IMR-90 (cell line): ENCODE measurements at regions not wholly inside any gene's neighbourhood (a gene's known extent, or its start where the extent isn't known, plus 50 kb on each side); places are given as distances from the start of the nearest gene placed in this dataset.

Source experiments
- ATAC-seq: fragments of 200-7000 bp; cut with Tn5 transposase; 2 replicates; pipeline ENCODE4 v1.9.1; 2020; ENCODE audit warnings: low read depth, mild to moderate bottlenecking, moderate library complexity
- BruUV-seq: library from RNA; stranded (reverse); fragments of 400-500 nt; replicated peaks from 2 replicates; lab custom pipeline; 2021; lab: Mats Ljungman, UMichigan
- CTCF ChIA-PET: fragments of 300-600 bp; formaldehyde crosslinking; extraction: SDS; loops from one replicate; lab custom pipeline; 2021; ENCODE audit warnings: antibody characterized with exemption; lab: Yijun Ruan, JAX
- POLR2A ChIA-PET: fragments of 300-600 bp; sonication (Branson Sonifier 250); formaldehyde crosslinking; loops from one replicate; lab custom pipeline; 2022; ENCODE audit warnings: antibody characterized with exemption; ENCODE audit not compliant: unreplicated experiment; lab: Charles Lee
- DNase-seq: peaks from one replicate; pipeline ENCODE4 v3.0.0; 2013
- H2AFZ ChIP-seq: replicated peaks from 2 replicates; pipeline ENCODE3; 2013; ENCODE audit warnings: low read length, mild to moderate bottlenecking; ENCODE audit not compliant: poor library complexity
- H2AK5ac ChIP-seq: 2 replicates; pipeline ENCODE4 v1.6.1; 2013; ENCODE audit warnings: low read depth, low read length, inconsistent platforms
- H2AK9ac ChIP-seq: replicated peaks from 2 replicates; pipeline ENCODE3; 2013; ENCODE audit warnings: mild to moderate bottlenecking, low read depth, low read length, moderate library complexity; ENCODE audit not compliant: poor library complexity
- H2BK120ac ChIP-seq: 2 replicates; pipeline ENCODE4 v1.6.1; 2013; ENCODE audit warnings: low read depth, low read length, inconsistent platforms
- H2BK15ac ChIP-seq: 3 replicates; pipeline ENCODE4 v1.6.1; 2013; ENCODE audit warnings: low read depth, low read length, inconsistent platforms
- H2BK20ac ChIP-seq: 2 replicates; pipeline ENCODE4 v1.6.1; 2013; ENCODE audit warnings: low read depth, mild to moderate bottlenecking, inconsistent platforms, low read length, moderate library complexity
- H2BK5ac ChIP-seq: 2 replicates; pipeline ENCODE4 v1.6.1; 2013; ENCODE audit warnings: mild to moderate bottlenecking, low read depth, low read length, inconsistent platforms; ENCODE audit not compliant: poor library complexity, severe bottlenecking
- H3K14ac ChIP-seq: replicated peaks from 2 replicates; pipeline ENCODE4 v1.6.1; 2013; ENCODE audit warnings: low read depth, low read length, inconsistent platforms
- H3K18ac ChIP-seq: 2 replicates; pipeline ENCODE4 v1.6.1; 2013; ENCODE audit warnings: low read depth, low read length, control low read depth
- H3K23ac ChIP-seq: 2 replicates; pipeline ENCODE4 v1.6.1; 2013; ENCODE audit warnings: low read depth, low read length, inconsistent platforms
- H3K27ac ChIP-seq: 2 replicates; pipeline ENCODE4 v1.5.1; 2013; ENCODE audit warnings: mild to moderate bottlenecking, control low read depth, low read length; ENCODE audit not compliant: insufficient read depth
- H3K27me3 ChIP-seq: 2 replicates; pipeline ENCODE4 v1.6.1; 2013; ENCODE audit warnings: low read length; ENCODE audit not compliant: control insufficient read depth, insufficient read depth
- H3K36me3 ChIP-seq: 2 replicates; pipeline ENCODE4 v1.6.1; 2013; ENCODE audit warnings: low read length, mixed read lengths; ENCODE audit not compliant: control insufficient read depth, insufficient read depth
- H3K4ac ChIP-seq: 2 replicates; pipeline ENCODE4 v1.6.1; 2013; ENCODE audit warnings: low read depth, low read length, inconsistent platforms
- H3K4me1 ChIP-seq: 2 replicates; pipeline ENCODE4 v1.6.1; 2013; ENCODE audit warnings: low read length, mixed read lengths; ENCODE audit not compliant: control insufficient read depth, insufficient read depth
- H3K4me2 ChIP-seq: 2 replicates; pipeline ENCODE4 v1.6.1; 2013; ENCODE audit warnings: low read depth, mild to moderate bottlenecking, control low read depth, low read length, moderate library complexity
- H3K4me3 ChIP-seq: 2 replicates; pipeline ENCODE4 v1.5.1; 2013; ENCODE audit warnings: low read depth, mild to moderate bottlenecking, control low read depth, low read length, moderate library complexity; ENCODE audit not compliant: insufficient read depth
- H3K56ac ChIP-seq: 2 replicates; pipeline ENCODE4 v1.6.1; 2013; ENCODE audit warnings: low read length, inconsistent platforms; ENCODE audit not compliant: insufficient read depth; ENCODE audit errors: extremely low read depth
- H3K79me1 ChIP-seq, 2 experiments: 2 replicates each; pipeline ENCODE4 v1.6.1; 2013; ENCODE audit warnings: low read length in 2 of 2, inconsistent platforms in 1 of 2, low read depth in 1 of 2
- H3K9ac ChIP-seq: 2 replicates; pipeline ENCODE4 v1.6.1; 2013; ENCODE audit warnings: low read depth, low read length, control low read depth
- H3K9me1 ChIP-seq: 2 replicates; pipeline ENCODE4 v1.6.1; 2013; ENCODE audit warnings: low read length, inconsistent platforms; ENCODE audit not compliant: insufficient read depth
- H3K9me3 ChIP-seq: 2 replicates; pipeline ENCODE4 v1.6.1; 2013; ENCODE audit warnings: low read length; ENCODE audit not compliant: control insufficient read depth, insufficient read depth
- H4K20me1 ChIP-seq: 2 replicates; pipeline ENCODE4 v1.6.1; 2013; ENCODE audit warnings: low read length, inconsistent platforms; ENCODE audit not compliant: insufficient read depth
- H4K5ac ChIP-seq: 2 replicates; pipeline ENCODE4 v1.6.1; 2013; ENCODE audit warnings: mild to moderate bottlenecking, low read depth, low read length, control low read depth
- H4K8ac ChIP-seq, 2 experiments: 2 replicates each; pipeline ENCODE4 v1.6.1; 2013; ENCODE audit warnings: low read depth in 2 of 2, low read length in 2 of 2, control low read depth in 1 of 2, inconsistent platforms in 1 of 2
- H4K91ac ChIP-seq: 2 replicates; pipeline ENCODE4 v1.6.1; 2013; ENCODE audit warnings: low read depth, low read length, inconsistent platforms; ENCODE audit not compliant: insufficient read depth
- CEBPB ChIP-seq: IDR thresholded peaks from 2 replicates; pipeline ENCODE4 v1.6.1; 2012; ENCODE audit warnings: low read depth, low read length, improper control_type of control experiment
- MAZ ChIP-seq: IDR thresholded peaks from 2 replicates; pipeline ENCODE4 v1.6.1; 2012; ENCODE audit warnings: low read depth, mild to moderate bottlenecking, low read length, improper control_type of control experiment, moderate library complexity, borderline replicate concordance
- MXI1 ChIP-seq: IDR thresholded peaks from 2 replicates; pipeline ENCODE4 v1.6.1; 2012; ENCODE audit warnings: low read depth, mild to moderate bottlenecking, low read length, moderate library complexity, borderline replicate concordance
- NFE2L2 ChIP-seq: fragments of 150-350 bp; IDR thresholded peaks from 2 replicates; pipeline ENCODE4 v1.6.1; 2016; ENCODE audit warnings: low read depth, mild to moderate bottlenecking, low read length
- POLR2A ChIP-seq: IDR thresholded peaks from 2 replicates; pipeline ENCODE4 v1.6.1; 2012; ENCODE audit warnings: mild to moderate bottlenecking, low read depth, low read length
- RFX5 ChIP-seq: IDR thresholded peaks from 2 replicates; pipeline ENCODE4 v1.8.0; 2012; ENCODE audit warnings: low read depth, mild to moderate bottlenecking, low read length, moderate library complexity
- SMC3 ChIP-seq: fragments of 150-350 bp; IDR thresholded peaks from 2 replicates; pipeline ENCODE4 v1.6.1; 2016; ENCODE audit warnings: low read depth, mild to moderate bottlenecking, antibody characterized with exemption, low read length, moderate library complexity
- WGBS, 2 experiments: methylation state at CpG; one replicate each; pipeline versions ENCODE4 v1.1.5 to v1.1.7; 2013; ENCODE audit warnings: missing lambda C conversion rate in 2 of 2; ENCODE audit not compliant: insufficient read length in 1 of 2; ENCODE audit errors: extremely low coverage in 2 of 2; 5-methylcytosine and 5-hydroxymethylcytosine counted together
- dilution Hi-C: fragments of 300-500 bp; cut with HindIII; formaldehyde crosslinking; loops from one replicate; pipeline ENCODE4 v1.14.3; 2018; ENCODE audit warnings: low sequenced_read_pairs; ENCODE audit not compliant: unreplicated experiment
- in situ Hi-C: fragments of 300-500 bp; cut with MboI; formaldehyde crosslinking; loops from 3 replicates; pipeline ENCODE4 v1.14.3; 2019; ENCODE audit warnings: low sequenced_read_pairs, inconsistent platforms, mixed read lengths
- intact Hi-C: fragments of 100-400 bp; cut with micrococcal nuclease; formaldehyde crosslinking; loops from 2 replicates; pipeline ENCODE4 v1.10.0; 2022
- TF ChIP-seq, protein P1 (sequence below): fragments of 150-350 bp; IDR thresholded peaks from 2 replicates; pipeline ENCODE4 v1.6.1; 2016; ENCODE audit warnings: low read depth, mild to moderate bottlenecking, low read length, moderate library complexity, borderline replicate concordance

DNA sequence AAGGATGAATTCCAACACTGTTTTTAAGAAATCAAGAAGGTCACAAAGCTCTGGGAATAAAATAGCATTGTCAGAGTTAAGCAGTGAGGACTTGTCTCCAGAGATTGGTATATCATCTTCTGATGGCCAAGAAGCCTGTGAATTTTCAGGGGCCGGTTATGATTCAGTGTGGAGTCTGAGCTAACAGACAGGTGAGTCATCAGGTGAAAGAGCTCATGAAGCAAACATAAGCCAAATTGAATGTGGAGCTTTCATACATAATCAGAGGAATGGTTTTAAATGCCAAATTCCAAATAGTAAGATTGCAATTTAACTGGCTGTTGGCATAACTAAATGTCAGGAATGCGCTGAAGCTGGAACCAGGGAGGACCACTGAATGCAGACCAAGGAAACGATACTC, 494.2 kb downstream of the MTRR start:
- Histone ChIP-seq H3K36me3 (no peaks in the 10 kb centered on the region), H4K5ac (no peak overlapping the region), H3K4me2 (no peak overlapping the region), H2AK9ac (no peak overlapping the region), H3K4ac (no peak overlapping the region), H3K4me3 (no peak overlapping the region), H3K27me3 (no peaks in the 10 kb centered on the region), H2AFZ (no peak overlapping the region), H2BK120ac (no peak overlapping the region), H3K27ac (no peak overlapping the region), H3K14ac (no peak overlapping the region), H3K56ac (no peak overlapping the region), H2BK15ac (no peak overlapping the region), H3K9me1 (no peaks in the 10 kb centered on the region), H4K91ac (no peak overlapping the region), H2BK5ac (no peak overlapping the region), H3K23ac (no peak overlapping the region), H3K4me1 (no peaks in the 10 kb centered on the region), H4K8ac (no peak overlapping the region), H3K18ac (no peak overlapping the region), H4K20me1 (no peaks in the 10 kb centered on the region), H3K79me1 (no peaks in the 10 kb centered on the region), H2BK20ac (no peak overlapping the region), H2AK5ac (no peak overlapping the region), H3K9ac (no peak overlapping the region), H3K9me3 (no peaks in the 10 kb centered on the region)
- CTCF ChIA-PET: no interaction called here
- dilution Hi-C loops (no loop called here), in situ Hi-C loops (no loop called here), intact Hi-C loops (no loop called here)
- POLR2A ChIA-PET: no interaction called here
- DNase-seq: peak; percentile 8
- TF ChIP-seq CEBPB (no peak), POLR2A (no peak), NFE2L2 (no peak), MXI1 (no peak), SMC3 (no peak), MAZ (no peak), RFX5 (no peak)
- TF ChIP-seq, protein P1, sequence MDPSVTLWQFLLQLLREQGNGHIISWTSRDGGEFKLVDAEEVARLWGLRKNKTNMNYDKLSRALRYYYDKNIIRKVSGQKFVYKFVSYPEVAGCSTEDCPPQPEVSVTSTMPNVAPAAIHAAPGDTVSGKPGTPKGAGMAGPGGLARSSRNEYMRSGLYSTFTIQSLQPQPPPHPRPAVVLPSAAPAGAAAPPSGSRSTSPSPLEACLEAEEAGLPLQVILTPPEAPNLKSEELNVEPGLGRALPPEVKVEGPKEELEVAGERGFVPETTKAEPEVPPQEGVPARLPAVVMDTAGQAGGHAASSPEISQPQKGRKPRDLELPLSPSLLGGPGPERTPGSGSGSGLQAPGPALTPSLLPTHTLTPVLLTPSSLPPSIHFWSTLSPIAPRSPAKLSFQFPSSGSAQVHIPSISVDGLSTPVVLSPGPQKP: no peak
- WGBS, 2 experiments: 80% methylated on average over 1 of the region's 3 CpGs; no CpG with 5 or more reads in 1 of the 2 experiments
- no peak for ATAC-seq
- no TSS peak for BruUV-seq
